Testis (tissue), 2 donors: ENCODE measurements at regions not wholly inside any gene's neighbourhood (a gene's known extent, or its start where the extent isn't known, plus 50 kb on each side); places are given as distances from the start of the nearest gene placed in this dataset.

Experiments
- DNase-seq: peaks from one replicate; pipeline ENCODE4 v3.0.0-alpha.2; 2019
- H3K27ac ChIP-seq, 2 donors: fragments of 200-600 bp; sonication (generic); one replicate each; pipeline ENCODE4 v1.5.1; 2019
- H3K27me3 ChIP-seq: fragments of 200-600 bp; sonication (generic); one replicate; pipeline ENCODE4 v1.5.1; 2019
- H3K36me3 ChIP-seq: fragments of 200-600 bp; sonication (generic); one replicate; pipeline ENCODE4 v1.5.1; 2017; ENCODE audit warnings: low read depth; ENCODE audit errors: missing control alignments
- H3K4me1 ChIP-seq: fragments of 200-600 bp; sonication (generic); one replicate; pipeline ENCODE4 v1.5.1; 2019
- H3K4me3 ChIP-seq, 2 donors: fragments of 200-600 bp; sonication (generic); one replicate each; pipeline ENCODE4 v1.5.1; 2017 to 2019
- H3K9me3 ChIP-seq: fragments of 200-600 bp; sonication (generic); one replicate; pipeline ENCODE4 v1.5.1; 2017
- CTCF ChIP-seq, 3 experiments: fragments of 450-650 bp in 2 of 3; fragments of 200-600 bp in 1 of 3; sonication (generic) in 1 of 3; IDR thresholded peaks; one replicate each; pipeline ENCODE4 v1.5.1; 2016 to 2019; ENCODE audit warnings: antibody characterized with exemption in 3 of 3, mild to moderate bottlenecking in 2 of 3, moderate library complexity in 1 of 3
- POLR2A ChIP-seq: fragments of 450-650 bp; IDR thresholded peaks from one replicate; pipeline ENCODE4 v1.6.1; 2017; ENCODE audit warnings: antibody characterized with exemption, mild to moderate bottlenecking, moderate library complexity
- WGBS, 2 donors: methylation state at CpG; one replicate each; pipeline ENCODE4 v1.1.5; 2018; 5-methylcytosine and 5-hydroxymethylcytosine counted together
- intact Hi-C: fragments of 100-400 bp; cut with DNase I; formaldehyde crosslinking; loops from one replicate; pipeline ENCODE4 v1.15.1; 2023; ENCODE audit warnings: low total_unique reads

- no peak overlapping the region for H3K4me3 ChIP-seq
- H3K36me3 ChIP-seq, result no peaks in the 10 kb centered on the region
- DNase-seq, result no peak
- H3K27me3 ChIP-seq, result no peaks in the 10 kb centered on the region
- no peaks in the 10 kb centered on the region for H3K4me1 ChIP-seq
- no peak overlapping the region for H3K27ac ChIP-seq
- no peak for TF ChIP-seq POLR2A
- TF ChIP-seq CTCF (IDR thresholded peaks at IDR 0.05), result no peak
- intact Hi-C loops, result no loop called here
- H3K9me3 ChIP-seq, result no peaks in the 10 kb centered on the region
Measured at GRCh38 chr10:8590518-8590917, 536.0 kb downstream of the GATA3 start.

- Histone ChIP-seq H3K36me3 (no peaks in the 10 kb centered on the region), H3K9me3 (no peaks in the 10 kb centered on the region), H3K27me3 (no peaks in the 10 kb centered on the region), H3K4me1 (no peaks in the 10 kb centered on the region), H3K4me3 (no peak overlapping the region), H3K27ac (no peak overlapping the region)
- TF ChIP-seq CTCF (IDR thresholded peaks at IDR 0.05) (no peak), POLR2A (no peak)
- 80 to 87% methylated on average over 7 of the region's 7 CpGs for WGBS, 2 donors
- no peak for DNase-seq
- intact Hi-C loops, result no loop called here
Measured at GRCh38 chr10:8591640-8592039, 537.2 kb downstream of the GATA3 start.

- Histone ChIP-seq H3K27me3 (no peaks in the 10 kb centered on the region), H3K4me3 (no peak overlapping the region), H3K9me3 (no peaks in the 10 kb centered on the region), H3K4me1 (no peaks in the 10 kb centered on the region), H3K27ac (no peak overlapping the region), H3K36me3 (no peaks in the 10 kb centered on the region)
- intact Hi-C loops, result no loop called here
- no peak for DNase-seq
- no peak for TF ChIP-seq CTCF (IDR thresholded peaks at IDR 0.05)
- WGBS, 2 donors, result 73 to 84% methylated on average over 8 of the region's 8 CpGs
Measured at GRCh38 chr10:8594176-8594575, 539.7 kb downstream of the GATA3 start.

- H3K27me3 ChIP-seq, result no peaks in the 10 kb centered on the region
- no peak overlapping the region for H3K27ac ChIP-seq
- TF ChIP-seq CTCF (IDR thresholded peaks at IDR 0.05), result no peak
- TF ChIP-seq POLR2A, result no peak
- 88 to 95% methylated on average over 5 of the region's 5 CpGs for WGBS, 2 donors
- DNase-seq, result no peak
- intact Hi-C loops, result no loop called here
- H3K9me3 ChIP-seq, result no peaks in the 10 kb centered on the region
- no peak overlapping the region for H3K4me3 ChIP-seq
- H3K36me3 ChIP-seq, result no peaks in the 10 kb centered on the region
- no peaks in the 10 kb centered on the region for H3K4me1 ChIP-seq
Measured at GRCh38 chr10:8594711-8595110, 540.2 kb downstream of the GATA3 start.

GRCh38 chr10:8595140-8595539, 540.7 kb downstream of the GATA3 start:
- H3K4me1 ChIP-seq, result no peaks in the 10 kb centered on the region

More at GRCh38 chr10:8595140-8595539, 540.7 kb downstream of the GATA3 start:
- no peak overlapping the region for H3K4me3 ChIP-seq
- no peak overlapping the region for H3K27ac ChIP-seq
- DNase-seq, result no peak
- TF ChIP-seq CTCF (IDR thresholded peaks at IDR 0.05) (no peak), POLR2A (no peak)
- intact Hi-C loops, result no loop called here
- H3K36me3 ChIP-seq, result no peaks in the 10 kb centered on the region
- no peaks in the 10 kb centered on the region for H3K9me3 ChIP-seq
- WGBS, 2 donors, result 58 to 79% methylated on average over 3 of the region's 3 CpGs
- H3K27me3 ChIP-seq, result no peaks in the 10 kb centered on the region
